ENCODE measurements at regions not wholly inside any gene's neighbourhood (a gene's known extent, or its start where the extent isn't known, plus 50 kb on each side); places are given as distances from the start of the nearest gene placed in this dataset.

DNA sequence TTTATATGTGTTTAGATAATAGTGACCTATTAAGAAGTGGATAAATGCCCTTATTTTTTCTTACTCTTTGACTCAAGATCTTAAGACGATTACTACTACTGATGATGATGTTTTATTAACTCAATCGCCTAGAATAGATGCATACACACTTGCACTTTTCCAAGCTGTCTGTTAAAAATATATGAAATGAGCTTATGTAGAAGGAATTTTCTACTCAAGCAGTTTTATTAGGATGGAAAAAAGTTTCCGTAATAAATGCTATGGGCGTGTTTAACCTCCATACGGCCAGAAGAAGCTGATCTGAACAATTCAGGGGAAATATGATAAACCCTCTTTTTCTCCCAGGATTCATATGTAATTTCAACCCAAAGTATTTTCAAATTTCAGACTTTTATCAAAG is 455.7 kb upstream of the MPDZ start:
- TF ChIP-seq ARNT (IDR thresholded peaks at IDR 0.05): no peak
- TF ChIP-seq FOXA1 (IDR thresholded peaks at IDR 0.05): no peak
- TF ChIP-seq, protein P1, sequence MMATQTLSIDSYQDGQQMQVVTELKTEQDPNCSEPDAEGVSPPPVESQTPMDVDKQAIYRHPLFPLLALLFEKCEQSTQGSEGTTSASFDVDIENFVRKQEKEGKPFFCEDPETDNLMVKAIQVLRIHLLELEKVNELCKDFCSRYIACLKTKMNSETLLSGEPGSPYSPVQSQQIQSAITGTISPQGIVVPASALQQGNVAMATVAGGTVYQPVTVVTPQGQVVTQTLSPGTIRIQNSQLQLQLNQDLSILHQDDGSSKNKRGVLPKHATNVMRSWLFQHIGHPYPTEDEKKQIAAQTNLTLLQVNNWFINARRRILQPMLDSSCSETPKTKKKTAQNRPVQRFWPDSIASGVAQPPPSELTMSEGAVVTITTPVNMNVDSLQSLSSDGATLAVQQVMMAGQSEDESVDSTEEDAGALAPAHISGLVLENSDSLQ (IDR thresholded peaks at IDR 0.05): no peak
- TF ChIP-seq NFRKB (IDR thresholded peaks at IDR 0.05): no peak
- TF ChIP-seq ELF4 (IDR thresholded peaks at IDR 0.05): no peak
- no peak for TF ChIP-seq FOXK2 (IDR thresholded peaks at IDR 0.05)
- TF ChIP-seq SUZ12 (IDR thresholded peaks at IDR 0.05): no peak
- TF ChIP-seq BHLHE40 (IDR thresholded peaks at IDR 0.05; ENCODE audit: borderline replicate concordance): no peak
- TF ChIP-seq SP1 (IDR thresholded peaks at IDR 0.05): no peak
- TF ChIP-seq HDGF (IDR thresholded peaks at IDR 0.05; ENCODE audit: borderline replicate concordance): no peak
- no peak for TF ChIP-seq FOXM1 (IDR thresholded peaks at IDR 0.05; ENCODE audit: borderline replicate concordance)

All from HEK293T (cell line).